Hypothalamus (tissue), 51 donors: ENCODE measurements at regions not wholly inside any gene's neighbourhood (a gene's known extent, or its start where the extent isn't known, plus 50 kb on each side); places are given as distances from the start of the nearest gene placed in this dataset.
"Not testable (repeated sequence)": the region's sequence is repeated elsewhere in the genome, so short reads cannot be mapped to it uniquely, and the experiment has no call there.

Experiments used
- DNase-seq, 51 donors: peaks; one replicate each; lab custom pipeline; 2025; lab: John Stamatoyannopoulos, UW

- DNase-seq: no peak
These were observed 134.7 kb upstream of the ETV3 start for GRCh38 chr1:157272729-157273524.

- DNase-seq: no peak
These were observed 134.1 kb upstream of the ETV3 start for GRCh38 chr1:157272264-157272663.

- DNase-seq: no peak
These were observed 132.6 kb upstream of the ETV3 start for GRCh38 chr1:157270705-157271274.

- DNase-seq: no peak
These were observed 131.6 kb upstream of the ETV3 start for GRCh38 chr1:157269656-157270375.

GRCh38 chr1:157262891-157263290, 124.7 kb upstream of the ETV3 start:
- no peak for DNase-seq

GRCh38 chr1:157262422-157262821, 124.2 kb upstream of the ETV3 start:
- no peak for DNase-seq

- not testable (repeated sequence) for DNase-seq
These were observed 117.7 kb upstream of the ETV3 start for GRCh38 chr1:157255891-157256290.

GRCh38 chr1:157254183-157254582, 116.0 kb upstream of the ETV3 start:
- DNase-seq: not testable (repeated sequence)

- no peak for DNase-seq
These were observed 114.3 kb upstream of the ETV3 start for GRCh38 chr1:157252473-157252872.

GRCh38 chr1:157249739-157250138, 111.5 kb upstream of the ETV3 start:
- no peak for DNase-seq

- DNase-seq: no peak
These were observed 111.1 kb upstream of the ETV3 start for GRCh38 chr1:157249326-157249725.

GRCh38 chr1:157247764-157248049, 109.5 kb upstream of the ETV3 start:
- DNase-seq: not testable (repeated sequence)

GRCh38 chr1:157247005-157247763, 109.0 kb upstream of the ETV3 start:
- DNase-seq: no peak

- DNase-seq: no peak
These were observed 107.6 kb upstream of the ETV3 start for GRCh38 chr1:157245823-157246222.

- DNase-seq: no peak
These were observed 103.0 kb upstream of the ETV3 start for GRCh38 chr1:157241185-157241538.

GRCh38 chr1:157240495-157241184, 102.4 kb upstream of the ETV3 start:
- DNase-seq: no peak

- DNase-seq: no peak
These were observed 101.7 kb upstream of the ETV3 start for GRCh38 chr1:157239936-157240335.

- no peak for DNase-seq
These were observed 100.4 kb upstream of the ETV3 start for GRCh38 chr1:157238585-157238984.

- DNase-seq: no peak
These were observed 99.8 kb upstream of the ETV3 start for GRCh38 chr1:157237981-157238380.

- DNase-seq: no peak
These were observed 99.3 kb upstream of the ETV3 start for GRCh38 chr1:157237522-157237921.

- no peak for DNase-seq
These were observed 97.9 kb upstream of the ETV3 start for GRCh38 chr1:157236072-157236471.
